Stimulated activated CD8-positive, alpha-beta memory T cell treated with anti-CD3 and anti-CD28 coated beads, Interleukin-7, amount 100 ng/mL, for 4 hours (primary cell): ENCODE measurements at regions not wholly inside any gene's neighbourhood (a gene's known extent, or its start where the extent isn't known, plus 50 kb on each side); places are given as distances from the start of the nearest gene placed in this dataset.
"Not testable (repeated sequence)": the region's sequence is repeated elsewhere in the genome, so short reads cannot be mapped to it uniquely, and the experiment has no call there.

Experiments used
- DNase-seq, 2 donors: peaks; one replicate each; pipeline ENCODE4 v3.0.0-alpha.2; 2020; ENCODE audit warnings: low read depth in 2 of 2

DNA sequence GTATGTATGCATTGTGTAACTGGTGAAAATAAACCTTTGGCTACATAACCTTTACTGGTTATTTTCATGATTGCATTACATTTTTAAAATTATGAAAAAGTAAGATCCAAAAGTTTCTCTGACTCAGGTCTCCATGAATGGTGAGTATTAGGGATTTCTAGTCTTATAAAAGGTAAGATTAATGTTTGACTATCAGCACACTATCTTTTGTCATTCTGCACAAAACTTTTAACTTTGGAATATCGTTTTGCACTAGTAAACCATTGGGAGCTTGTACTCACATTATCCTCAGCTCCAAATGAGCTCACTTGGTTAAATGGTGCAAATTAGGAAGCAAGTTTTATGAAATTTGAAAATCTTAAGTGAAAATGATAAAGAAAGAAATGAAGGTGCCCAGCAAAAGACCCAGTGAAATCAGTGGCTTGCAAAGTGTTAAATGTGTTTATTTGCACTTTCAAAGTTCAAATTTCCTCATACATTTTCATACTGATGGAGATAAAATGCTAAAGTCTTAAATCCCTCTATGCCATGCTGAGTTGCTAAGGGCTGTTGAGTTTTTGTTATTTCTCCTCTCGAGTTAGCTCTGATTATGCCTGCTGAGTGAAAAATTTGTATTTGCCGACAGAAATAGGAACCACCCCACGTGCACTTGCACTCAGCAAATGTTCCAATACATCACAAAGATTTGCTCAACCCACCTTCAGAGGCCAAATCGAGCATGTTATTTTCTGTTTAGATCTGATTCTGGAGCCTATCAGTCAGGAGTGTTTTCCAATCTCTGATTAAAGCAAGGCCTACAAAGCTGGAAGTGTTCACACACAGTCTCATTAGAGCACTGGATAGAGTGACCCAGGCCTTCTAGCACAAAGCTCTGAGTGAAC lies 885.7 kb downstream of the NR2F1-AS1 start:
- DNase-seq: no peak

GRCh38 chr5:92694067-92694466 lies 887.0 kb downstream of the NR2F1-AS1 start:
- no peak for DNase-seq

DNA sequence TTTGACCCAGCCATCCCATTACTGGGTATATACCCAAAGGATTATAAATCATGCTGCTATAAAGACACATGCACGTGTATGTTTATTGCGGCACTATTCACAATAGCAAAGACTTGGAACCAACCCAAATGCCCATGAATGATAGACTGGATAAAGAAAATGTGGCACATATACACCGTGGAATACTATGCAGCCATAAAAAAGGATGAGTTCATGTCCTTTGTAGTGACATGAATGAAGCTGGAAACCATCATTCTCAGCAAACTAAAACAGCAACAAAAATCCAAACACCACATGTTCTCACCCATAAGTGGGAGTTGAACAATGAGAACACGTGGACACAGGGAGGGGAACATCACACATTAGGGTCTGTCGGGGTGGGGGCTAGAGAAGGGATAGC lies 889.1 kb downstream of the NR2F1-AS1 start:
- not testable (repeated sequence) for DNase-seq

DNA sequence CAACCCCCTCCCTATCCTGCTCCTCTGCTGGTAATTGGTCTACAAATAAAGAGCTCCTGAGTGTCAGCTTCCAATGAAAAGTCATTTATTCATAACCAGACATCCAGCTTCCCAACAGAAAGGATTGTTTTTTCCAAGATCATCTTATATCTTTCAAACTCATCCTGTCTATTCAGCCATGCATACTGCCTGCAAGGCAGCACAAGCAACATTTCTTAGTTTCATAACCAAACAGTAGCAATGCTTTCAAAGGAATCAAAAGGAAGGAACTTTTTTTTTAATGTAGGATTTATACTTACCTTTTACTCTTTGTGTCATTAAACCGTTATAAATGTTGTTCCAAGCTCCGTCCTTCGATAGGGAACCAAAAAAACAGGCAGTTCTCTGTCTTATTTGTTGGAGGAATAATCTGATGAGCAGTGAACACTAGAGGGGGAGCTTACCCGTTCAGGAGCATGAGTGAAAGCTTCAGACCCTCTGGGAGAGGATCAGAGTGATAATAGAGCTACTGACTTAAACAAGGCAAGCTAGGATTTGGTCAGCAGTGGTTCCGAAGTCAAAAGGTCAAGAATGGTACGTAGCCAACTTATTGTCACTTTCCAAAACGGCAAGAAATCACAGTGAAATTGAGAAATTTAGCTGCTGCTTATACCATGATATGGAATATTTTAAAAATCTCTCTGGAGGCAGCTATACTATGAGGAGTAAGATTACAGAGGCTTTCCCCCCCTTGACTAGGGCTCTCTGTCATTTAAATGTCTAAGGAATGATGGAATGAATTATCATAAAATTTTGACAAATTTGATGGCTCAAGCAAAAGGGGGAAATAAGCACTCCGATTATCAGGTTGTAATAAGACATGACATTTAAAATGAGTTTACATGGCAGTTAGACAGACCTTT lies 892.9 kb downstream of the NR2F1-AS1 start:
- no peak for DNase-seq

- no peak for DNase-seq
Measured at GRCh38 chr5:92678640-92679039, 902.4 kb downstream of the NR2F1-AS1 start.

- no peak for DNase-seq
Measured at GRCh38 chr5:92676215-92677165, 904.5 kb downstream of the NR2F1-AS1 start.

- no peak for DNase-seq
Measured at GRCh38 chr5:92674321-92674720, 906.7 kb downstream of the NR2F1-AS1 start.

GRCh38 chr5:92665506-92665905 lies 915.5 kb downstream of the NR2F1-AS1 start:
- DNase-seq: no peak

GRCh38 chr5:92662741-92663140 lies 918.3 kb downstream of the NR2F1-AS1 start:
- no peak for DNase-seq

DNA sequence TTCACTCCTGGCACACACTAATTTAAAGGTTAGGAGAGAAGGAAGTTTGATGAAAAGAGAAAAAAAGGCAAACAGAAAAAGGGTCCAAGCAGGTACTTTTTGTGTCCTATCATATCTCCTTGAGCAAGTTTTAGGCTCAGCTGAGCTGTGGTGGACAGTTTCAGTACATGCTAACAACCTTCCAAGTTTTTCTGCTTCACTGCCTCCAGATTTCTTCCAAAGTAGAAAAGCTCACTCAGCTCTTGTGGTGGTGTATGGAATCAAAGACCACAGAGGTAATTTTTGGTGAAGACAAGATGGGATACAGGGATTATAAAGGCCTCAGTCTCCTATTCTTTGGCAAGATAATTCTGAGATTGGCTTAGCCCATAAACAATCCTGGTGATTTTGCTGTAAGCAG lies 921.8 kb downstream of the NR2F1-AS1 start:
- DNase-seq: no peak

- DNase-seq: not testable (repeated sequence)
Measured at GRCh38 chr5:92654601-92655000, 926.4 kb downstream of the NR2F1-AS1 start.

DNA sequence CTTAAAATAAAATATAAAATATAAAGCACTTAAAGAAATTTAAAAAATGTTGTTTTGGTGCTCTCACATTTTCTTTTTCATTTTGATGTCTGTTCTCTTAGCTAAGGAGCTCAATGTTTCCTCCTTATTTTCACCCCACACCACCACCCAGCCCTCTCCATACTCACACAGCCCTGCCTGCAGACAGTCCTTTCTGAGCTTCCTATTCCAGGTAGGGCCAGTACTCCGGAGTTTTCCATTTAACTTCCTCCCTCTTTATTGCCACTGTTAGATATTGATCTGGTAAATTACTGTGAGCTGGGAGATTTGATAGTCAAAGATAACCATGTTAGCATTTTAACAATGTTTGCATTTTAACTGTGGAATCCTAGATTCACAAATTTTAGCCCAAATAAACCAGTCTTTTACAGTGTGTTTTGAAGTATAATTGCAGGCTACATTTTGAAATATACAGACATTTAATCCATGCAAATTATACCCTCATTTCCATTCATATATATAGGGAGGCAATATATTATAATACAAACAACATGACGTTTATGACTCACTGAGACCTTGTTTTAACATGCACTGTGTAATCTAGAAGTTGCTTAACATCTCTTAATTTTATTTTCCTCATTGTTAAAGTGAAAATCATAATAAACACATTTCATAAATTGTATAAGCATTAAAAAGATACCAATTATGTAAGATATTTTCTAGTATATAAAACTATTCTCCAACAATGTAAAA lies 927.1 kb downstream of the NR2F1-AS1 start:
- DNase-seq: no peak

- DNase-seq: no peak
Measured at GRCh38 chr5:92652756-92653155, 928.3 kb downstream of the NR2F1-AS1 start.

- DNase-seq: no peak
Measured at GRCh38 chr5:92644266-92644886, 936.6 kb downstream of the NR2F1-AS1 start.

GRCh38 chr5:92641031-92641962 lies 939.7 kb downstream of the NR2F1-AS1 start:
- DNase-seq: no peak

GRCh38 chr5:92640340-92640739 lies 940.7 kb downstream of the NR2F1-AS1 start:
- no peak for DNase-seq

DNA sequence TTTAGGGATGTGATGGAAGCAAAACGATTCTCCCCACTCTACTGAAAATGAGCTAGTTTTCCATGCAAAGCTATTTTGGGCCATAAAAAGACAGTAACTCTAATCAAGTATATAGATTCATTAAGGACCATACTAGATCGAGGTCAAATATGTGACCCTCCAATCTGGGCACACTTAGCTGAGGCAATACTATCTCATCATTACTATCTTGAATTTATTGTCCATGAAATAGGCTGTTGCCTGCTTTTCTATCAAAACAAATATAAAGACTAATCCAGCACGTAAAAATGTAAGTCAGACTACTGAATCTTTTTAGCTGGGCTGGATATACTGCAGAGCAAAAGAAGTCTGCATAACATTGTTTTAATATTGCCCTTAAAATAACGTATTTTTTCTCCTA lies 943.1 kb downstream of the NR2F1-AS1 start:
- no peak for DNase-seq

DNA sequence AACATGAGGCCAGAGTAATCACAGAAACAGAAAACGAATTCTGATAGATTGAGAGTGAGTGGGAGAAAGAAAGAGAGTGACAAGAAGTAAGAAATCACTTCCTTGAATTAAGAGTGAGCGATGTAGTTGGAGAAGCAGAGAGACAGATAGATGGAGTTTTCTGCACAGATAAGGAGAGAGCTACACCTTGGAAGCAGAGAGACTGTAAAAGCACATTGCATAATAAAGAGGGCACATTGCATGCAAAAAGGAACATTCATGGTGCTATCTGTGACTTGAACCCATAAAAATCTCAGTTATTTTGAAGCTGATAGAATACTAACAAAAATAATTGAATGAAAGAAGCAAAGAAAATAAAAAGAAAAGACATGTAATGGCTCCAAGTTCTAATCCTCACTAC lies 943.8 kb downstream of the NR2F1-AS1 start:
- DNase-seq: no peak

DNA sequence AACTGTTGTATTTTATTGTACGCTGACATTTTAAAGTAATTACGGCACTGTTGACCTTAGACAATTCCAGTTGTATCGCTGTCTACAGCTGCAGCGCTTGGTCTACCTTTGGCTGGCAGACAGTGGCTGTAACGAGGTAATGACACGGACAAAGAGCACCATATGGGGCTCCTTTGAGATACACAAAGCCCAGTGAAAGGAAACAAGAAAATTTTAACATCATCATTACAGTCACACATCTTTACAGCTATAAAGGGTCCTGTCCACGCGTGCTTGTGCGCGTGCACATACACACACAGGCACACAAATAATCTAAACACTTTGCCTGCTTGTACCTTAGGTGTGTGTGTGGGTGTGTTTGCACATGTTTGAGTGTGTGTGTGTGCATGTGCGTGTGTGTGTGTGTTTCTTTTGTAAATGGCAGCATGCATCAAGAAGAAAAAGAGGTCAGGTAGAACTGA lies 946.0 kb downstream of the NR2F1-AS1 start:
- no peak for DNase-seq
